ENCODE measurements at regions not wholly inside any gene's neighbourhood (a gene's known extent, or its start where the extent isn't known, plus 50 kb on each side); places are given as distances from the start of the nearest gene placed in this dataset.

DNA sequence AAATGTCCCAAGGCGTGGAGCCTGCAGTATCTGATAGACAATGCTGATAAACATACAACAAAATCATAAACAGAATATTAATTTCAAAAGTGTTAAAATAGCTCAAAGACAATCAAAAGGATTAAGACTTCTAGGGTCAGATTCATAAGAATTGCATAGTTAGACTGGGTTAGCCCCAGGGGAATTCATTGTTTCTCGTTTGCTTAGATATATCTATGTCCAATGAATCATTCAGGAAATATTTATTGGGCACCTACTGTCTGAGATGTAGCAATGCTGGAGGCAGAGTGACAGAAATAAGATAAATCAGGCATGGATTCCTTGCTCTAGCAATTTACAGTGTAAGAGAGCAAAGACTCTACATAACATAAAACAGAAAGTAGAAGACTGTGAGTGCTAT is 124.4 kb upstream of the PRL start:
- Histone ChIP-seq H3K4me1 (ENCODE audit: insufficient read depth, low read length) (no peaks in the 10 kb centered on the region), H3K79me1 (ENCODE audit: insufficient read depth, low read depth, low read length, poor library complexity, severe bottlenecking) (no peaks in the 10 kb centered on the region), H2AFZ (ENCODE audit: low read length) (no peak overlapping the region), H2AK5ac (ENCODE audit: insufficient read length, low read length) (no peak overlapping the region), H3K79me2 (ENCODE audit: insufficient read depth, low read length) (no peaks in the 10 kb centered on the region), H2BK120ac (ENCODE audit: low read depth, low read length, poor library complexity, severe bottlenecking) (no peak overlapping the region), H3K23ac (ENCODE audit: insufficient read length, low read depth, low read length) (no peak overlapping the region), H4K8ac (replicated peaks; ENCODE audit: insufficient read length, low read depth, low read length) (no peak overlapping the region), H4K5ac (ENCODE audit: insufficient read length, low read depth, low read length) (no peak overlapping the region), H3K9me3 (ENCODE audit: control insufficient read depth, low read depth, low read length) (no peaks in the 10 kb centered on the region), H2BK20ac (ENCODE audit: low read depth, low read length, poor library complexity, severe bottlenecking) (no peak overlapping the region), H4K20me1 (ENCODE audit: control insufficient read depth, insufficient read depth, insufficient read length) (no peaks in the 10 kb centered on the region), H3K4me2 (ENCODE audit: insufficient read depth, insufficient read length, low read length) (no peak overlapping the region), H3K4ac (ENCODE audit: low read depth, low read length) (no peak overlapping the region), H3K27ac (ENCODE audit: insufficient read length, low read depth, low read length) (no peak overlapping the region), H3K27me3 (ENCODE audit: insufficient read depth, low read length) (no peaks in the 10 kb centered on the region), H3K56ac (ENCODE audit: insufficient read length, low read depth, low read length) (no peak overlapping the region), H3T11ph (ENCODE audit: low read length) (no peak overlapping the region), H3K23me2 (ENCODE audit: insufficient read length, low read depth, low read length, poor library complexity, severe bottlenecking) (no peaks in the 10 kb centered on the region), H3K14ac (ENCODE audit: insufficient read depth, low read length) (no peak overlapping the region), H4K91ac (ENCODE audit: insufficient read length, low read depth, low read length) (no peak overlapping the region), H2BK5ac (ENCODE audit: insufficient read length, low read length) (no peak overlapping the region), H3K9ac (ENCODE audit: extremely low read depth, insufficient read length, low read length) (no peak overlapping the region), H2BK12ac (ENCODE audit: insufficient read length, low read depth, low read length) (no peak overlapping the region), H2BK15ac (ENCODE audit: low read depth, low read length) (no peak overlapping the region), H3K18ac (ENCODE audit: insufficient read length, low read depth, low read length) (no peak overlapping the region)
- no peak for DNase-seq
- Mint-ChIP-seq H3K27ac (no peak overlapping the region), H3K4me3 (no peak overlapping the region), H3K27me3 (ENCODE audit: low read depth) (no peaks in the 10 kb centered on the region), H3K36me3 (ENCODE audit: insufficient read depth in 1 of 3, low read depth in 3 of 3) (peaks cover 4 to 25% (median 13%) of the 10 kb centered on the region in 3 experiments; a peak in 5 of 7 replicates), H3K4me1 (no peaks in the 10 kb centered on the region), H3K9me3 (peaks cover 19 to 22% of the 10 kb centered on the region in 2 experiments)
- no CpG with 5 or more reads among the region's 2 CpGs for WGBS (ENCODE audit: extremely low coverage, insufficient read length, low lambda C conversion rate)
- TF ChIP-seq, protein P1, sequence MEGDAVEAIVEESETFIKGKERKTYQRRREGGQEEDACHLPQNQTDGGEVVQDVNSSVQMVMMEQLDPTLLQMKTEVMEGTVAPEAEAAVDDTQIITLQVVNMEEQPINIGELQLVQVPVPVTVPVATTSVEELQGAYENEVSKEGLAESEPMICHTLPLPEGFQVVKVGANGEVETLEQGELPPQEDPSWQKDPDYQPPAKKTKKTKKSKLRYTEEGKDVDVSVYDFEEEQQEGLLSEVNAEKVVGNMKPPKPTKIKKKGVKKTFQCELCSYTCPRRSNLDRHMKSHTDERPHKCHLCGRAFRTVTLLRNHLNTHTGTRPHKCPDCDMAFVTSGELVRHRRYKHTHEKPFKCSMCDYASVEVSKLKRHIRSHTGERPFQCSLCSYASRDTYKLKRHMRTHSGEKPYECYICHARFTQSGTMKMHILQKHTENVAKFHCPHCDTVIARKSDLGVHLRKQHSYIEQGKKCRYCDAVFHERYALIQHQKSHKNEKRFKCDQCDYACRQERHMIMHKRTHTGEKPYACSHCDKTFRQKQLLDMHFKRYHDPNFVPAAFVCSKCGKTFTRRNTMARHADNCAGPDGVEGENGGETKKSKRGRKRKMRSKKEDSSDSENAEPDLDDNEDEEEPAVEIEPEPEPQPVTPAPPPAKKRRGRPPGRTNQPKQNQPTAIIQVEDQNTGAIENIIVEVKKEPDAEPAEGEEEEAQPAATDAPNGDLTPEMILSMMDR (conservative IDR thresholded peaks at IDR 0.05) = no peak
